Keratinocyte (primary cell): ENCODE measurements at regions not wholly inside any gene's neighbourhood (a gene's known extent, or its start where the extent isn't known, plus 50 kb on each side); places are given as distances from the start of the nearest gene placed in this dataset.
A peak's percentile ranks its signal among the peaks of the same experiment; 100 is the strongest.

ENCODE experiments used
- DNase-seq: peaks from one replicate; pipeline ENCODE4 v3.0.0-alpha.2; 2011; ENCODE audit warnings: low read depth, missing footprints, low spot score
- FAIRE-seq: peaks from 2 replicates; lab custom pipeline; 2011; peaks lifted over from hg19 to GRCh38; lab: Jason Lieb, UNC
- H2AFZ ChIP-seq: 2 replicates; pipeline ENCODE4 v1.6.0; 2012; ENCODE audit warnings: low read length, control low read depth, inconsistent platforms; ENCODE audit not compliant: control insufficient read depth
- H3K27ac ChIP-seq: 2 replicates; pipeline ENCODE4 v1.5.1; 2011; ENCODE audit warnings: low read length; ENCODE audit not compliant: control insufficient read depth, insufficient read depth
- H3K27me3 ChIP-seq: 3 replicates; pipeline ENCODE4 v1.6.0; 2011; ENCODE audit warnings: low read length; ENCODE audit not compliant: control insufficient read depth, insufficient read depth; ENCODE audit errors: extremely low read depth
- H3K36me3 ChIP-seq, 2 experiments: 2 replicates in 1 of 2; 3 replicates in 1 of 2; pipeline ENCODE4 v1.5.1; 2011; ENCODE audit warnings: low read length in 2 of 2, mild to moderate bottlenecking in 1 of 2; ENCODE audit not compliant: control insufficient read depth in 2 of 2, insufficient read depth in 2 of 2; ENCODE audit errors: extremely low read depth in 1 of 2
- H3K4me1 ChIP-seq: 3 replicates; pipeline ENCODE4 v1.5.1; 2011; ENCODE audit warnings: low read length; ENCODE audit not compliant: control insufficient read depth, insufficient read depth; ENCODE audit errors: extremely low read depth
- H3K4me2 ChIP-seq: 3 replicates; pipeline ENCODE4 v1.6.0; 2011; ENCODE audit warnings: low read depth, low read length; ENCODE audit not compliant: control insufficient read depth, insufficient read depth; ENCODE audit errors: extremely low read depth
- H3K4me3 ChIP-seq, 3 experiments: fragments of 200-600 bp in 1 of 3; sonication (generic) in 1 of 3; 2 replicates in 2 of 3; 3 replicates in 1 of 3; pipeline ENCODE4 v1.5.1; 2011 to 2016; ENCODE audit warnings: low read length in 3 of 3, mild to moderate bottlenecking in 3 of 3, control low read depth in 2 of 3, inconsistent platforms in 1 of 3, low read depth in 1 of 3, mixed read lengths in 1 of 3, mixed run types in 1 of 3, moderate library complexity in 1 of 3; ENCODE audit not compliant: control insufficient read depth in 2 of 3, insufficient read depth in 2 of 3; ENCODE audit errors: extremely low read depth in 1 of 3
- H3K79me2 ChIP-seq: 2 replicates; pipeline ENCODE4 v1.6.0; 2012; ENCODE audit warnings: low read length; ENCODE audit not compliant: control insufficient read depth, insufficient read depth
- H3K9ac ChIP-seq: 3 replicates; pipeline ENCODE4 v1.6.0; 2011; ENCODE audit warnings: low read length; ENCODE audit not compliant: control insufficient read depth, insufficient read depth; ENCODE audit errors: extremely low read depth
- H3K9me1 ChIP-seq: 3 replicates; pipeline ENCODE4 v1.6.0; 2011; ENCODE audit warnings: low read length; ENCODE audit not compliant: control insufficient read depth, insufficient read depth; ENCODE audit errors: extremely low read depth
- H3K9me3 ChIP-seq: 2 replicates; pipeline ENCODE4 v1.5.1; 2012; ENCODE audit warnings: low read depth, low read length; ENCODE audit not compliant: control insufficient read depth
- H4K20me1 ChIP-seq: 3 replicates; pipeline ENCODE4 v1.6.0; 2011; ENCODE audit warnings: low read length; ENCODE audit not compliant: control insufficient read depth, insufficient read depth; ENCODE audit errors: extremely low read depth
- CTCF ChIP-seq, 3 experiments: IDR thresholded peaks in 1 of 3; conservative IDR thresholded peaks in 1 of 3; optimal IDR thresholded peaks in 1 of 3; 2 replicates in 2 of 3; 3 replicates in 1 of 3; pipeline versions ENCODE3 to v1.5.1; 2011; ENCODE audit warnings: low read length in 3 of 3, mild to moderate bottlenecking in 3 of 3, moderate library complexity in 2 of 3, control low read depth in 1 of 3, inconsistent platforms in 1 of 3; ENCODE audit not compliant: insufficient read depth in 2 of 3; ENCODE audit errors: extremely low read depth in 1 of 3
- EZH2 ChIP-seq: IDR thresholded peaks from one replicate; pipeline ENCODE4 v1.6.1; 2012; ENCODE audit warnings: inconsistent platforms, mild to moderate bottlenecking, low read length, moderate library complexity
- dilution Hi-C: fragments of 300-500 bp; cut with MboI; formaldehyde crosslinking; loops from one replicate; pipeline ENCODE4 v1.7.0; 2020; ENCODE audit warnings: low sequenced_read_pairs; ENCODE audit not compliant: extremely low pct_ligation_motif_present

- Histone ChIP-seq H3K4me3 (no peak overlapping the region), H3K4me1 (peaks cover 7% of the 10 kb centered on the region), H3K27me3 (no peaks in the 10 kb centered on the region), H3K4me2 (peak overlapping the region; percentile 9), H4K20me1 (no peaks in the 10 kb centered on the region), H3K79me2 (no peaks in the 10 kb centered on the region), H3K9ac (no peak overlapping the region), H3K27ac (no peak overlapping the region), H2AFZ (peak overlapping the region; percentile 71), H3K36me3 (no peaks in the 10 kb centered on the region), H3K9me1 (no peaks in the 10 kb centered on the region), H3K9me3 (no peaks in the 10 kb centered on the region)
- FAIRE-seq (peak; percentile 78), DNase-seq (no peak)
- dilution Hi-C loops: no loop called here
- TF ChIP-seq EZH2 (no peak), CTCF (optimal IDR thresholded peaks at IDR 0.05 in 1 of 3, IDR thresholded peaks at IDR 0.05 in 1 of 3, conservative IDR thresholded peaks at IDR 0.05 in 1 of 3; ENCODE audit: extremely low read depth in 1 of 3, insufficient read depth in 2 of 3, low read length in 3 of 3) (no peak)
Observed at GRCh38 chr12:70031046-70031445, 206.0 kb downstream of the MYRFL start.

GRCh38 chr12:70032076-70032475 is 207.0 kb downstream of the MYRFL start:
- TF ChIP-seq CTCF (optimal IDR thresholded peaks at IDR 0.05 in 1 of 3, IDR thresholded peaks at IDR 0.05 in 1 of 3, conservative IDR thresholded peaks at IDR 0.05 in 1 of 3; ENCODE audit: extremely low read depth in 1 of 3, insufficient read depth in 2 of 3, low read length in 3 of 3) (no peak), EZH2 (no peak)
- Histone ChIP-seq H4K20me1 (no peaks in the 10 kb centered on the region), H3K4me2 (no peak overlapping the region), H3K79me2 (no peaks in the 10 kb centered on the region), H3K27ac (no peak overlapping the region), H3K36me3 (no peaks in the 10 kb centered on the region), H3K4me1 (peaks cover 7% of the 10 kb centered on the region), H2AFZ (no peak overlapping the region), H3K27me3 (no peaks in the 10 kb centered on the region), H3K9ac (no peak overlapping the region), H3K9me3 (no peaks in the 10 kb centered on the region), H3K4me3 (no peak overlapping the region), H3K9me1 (no peaks in the 10 kb centered on the region)
- no peak for DNase-seq
- dilution Hi-C loops: no loop called here
- no peak for FAIRE-seq
